IMR-90 (cell line): ENCODE measurements at regions not wholly inside any gene's neighbourhood (a gene's known extent, or its start where the extent isn't known, plus 50 kb on each side); places are given as distances from the start of the nearest gene placed in this dataset.
"Not testable (repeated sequence)": the region's sequence is repeated elsewhere in the genome, so short reads cannot be mapped to it uniquely, and the experiment has no call there.

Experiments
- BHLHE40 ChIP-seq: fragments of 150-350 bp; IDR thresholded peaks from 2 replicates; pipeline ENCODE4 v1.6.1; 2016; ENCODE audit warnings: mild to moderate bottlenecking, low read depth, low read length
- CEBPB ChIP-seq: IDR thresholded peaks from 2 replicates; pipeline ENCODE4 v1.6.1; 2012; ENCODE audit warnings: low read depth, low read length, improper control_type of control experiment
- CTCF ChIP-seq: conservative IDR thresholded peaks from 2 replicates; pipeline ENCODE4 v1.5.1; 2012; ENCODE audit warnings: mild to moderate bottlenecking, low read depth, low read length, improper control_type of control experiment
- ELK1 ChIP-seq: fragments of 150-350 bp; IDR thresholded peaks from 2 replicates; pipeline ENCODE4 v1.6.1; 2016; ENCODE audit warnings: low read depth, mild to moderate bottlenecking, low read length, moderate library complexity, borderline replicate concordance
- FOS ChIP-seq: fragments of 150-350 bp; IDR thresholded peaks from 2 replicates; pipeline ENCODE4 v1.6.1; 2016; ENCODE audit warnings: low read depth, low read length
- MAFK ChIP-seq: IDR thresholded peaks from 2 replicates; pipeline ENCODE4 v1.6.1; 2012; ENCODE audit warnings: low read depth, low read length, improper control_type of control experiment
- MAZ ChIP-seq: IDR thresholded peaks from 2 replicates; pipeline ENCODE4 v1.6.1; 2012; ENCODE audit warnings: low read depth, mild to moderate bottlenecking, low read length, improper control_type of control experiment, moderate library complexity, borderline replicate concordance
- MXI1 ChIP-seq: IDR thresholded peaks from 2 replicates; pipeline ENCODE4 v1.6.1; 2012; ENCODE audit warnings: low read depth, mild to moderate bottlenecking, low read length, moderate library complexity, borderline replicate concordance
- POLR2A ChIP-seq: IDR thresholded peaks from 2 replicates; pipeline ENCODE4 v1.6.1; 2012; ENCODE audit warnings: mild to moderate bottlenecking, low read depth, low read length
- RAD21 ChIP-seq: IDR thresholded peaks from 2 replicates; pipeline ENCODE4 v1.6.1; 2012; ENCODE audit warnings: low read length, improper control_type of control experiment
- RFX5 ChIP-seq: IDR thresholded peaks from 2 replicates; pipeline ENCODE4 v1.8.0; 2012; ENCODE audit warnings: low read depth, mild to moderate bottlenecking, low read length, moderate library complexity
- USF2 ChIP-seq: fragments of 150-350 bp; IDR thresholded peaks from 2 replicates; pipeline ENCODE4 v1.6.1; 2017; ENCODE audit warnings: mild to moderate bottlenecking, antibody characterized with exemption, low read length, low read depth

GRCh38 chr6:81869749-81870508, 117.4 kb upstream of the TENT5A start:
- TF ChIP-seq POLR2A, CTCF, FOS, CEBPB, RFX5, BHLHE40, MAFK, RAD21, ELK1, USF2, MAZ, MXI1: not testable (repeated sequence)
